WTC11 (cell line): ENCODE measurements at regions not wholly inside any gene's neighbourhood (a gene's known extent, or its start where the extent isn't known, plus 50 kb on each side); places are given as distances from the start of the nearest gene placed in this dataset.

ENCODE experiments used
- ATAC-seq: fragments of 200-7000 bp; cut with Tn5 transposase; 2 replicates; pipeline ENCODE4 v1.10.0; 2021; ENCODE audit warnings: mild to moderate bottlenecking, moderate library complexity
- CTCF ChIA-PET: fragments of 300-600 bp; sonication (Branson Sonifier 250); formaldehyde crosslinking; loops from one replicate; lab custom pipeline; 2021; ENCODE audit warnings: antibody characterized with exemption; lab: Charles Lee
- POLR2A ChIA-PET: fragments of 350-600 bp; sonication (Branson Sonifier 250); formaldehyde crosslinking; loops from one replicate; lab custom pipeline; 2021; ENCODE audit warnings: antibody characterized with exemption; lab: Charles Lee
- DNase-seq: peaks from one replicate; pipeline ENCODE4 v3.0.0; 2021; ENCODE audit warnings: low spot score
- H3K27ac Mint-ChIP-seq: 2 replicates; pipeline ENCODE4 v1.8.0; 2021; ENCODE audit warnings: mixed read lengths
- H3K27me3 Mint-ChIP-seq: 2 replicates; pipeline ENCODE4 v1.8.0; 2021; ENCODE audit warnings: low read depth, mild to moderate bottlenecking, moderate library complexity, mixed read lengths
- H3K36me3 Mint-ChIP-seq: 2 replicates; pipeline ENCODE4 v1.8.0; 2021; ENCODE audit warnings: mixed read lengths
- H3K4me1 Mint-ChIP-seq: 2 replicates; pipeline ENCODE4 v1.8.0; 2022; ENCODE audit warnings: mixed read lengths
- H3K4me3 Mint-ChIP-seq: 2 replicates; pipeline ENCODE4 v1.8.0; 2021; ENCODE audit warnings: mild to moderate bottlenecking, moderate library complexity, mixed read lengths
- H3K9me3 Mint-ChIP-seq: 2 replicates; pipeline ENCODE4 v1.8.0; 2021; ENCODE audit warnings: mixed read lengths
- ATF3 ChIP-seq: sonication (generic); formaldehyde crosslinking; conservative IDR thresholded peaks from 2 replicates; pipeline ENCODE4 v1.8.1; 2022; ENCODE audit warnings: mild to moderate bottlenecking, missing genetic modification reagents
- CREB1 ChIP-seq: sonication (generic); formaldehyde crosslinking; IDR thresholded peaks from 2 replicates; pipeline ENCODE4 v1.8.0; 2023; ENCODE audit warnings: mild to moderate bottlenecking, missing genetic modification reagents
- GRHL2 ChIP-seq: fragments of 250-450 bp; sonication (Bioruptor Pico); IDR thresholded peaks from 2 replicates; pipeline ENCODE4 v1.8.0; 2022; ENCODE audit warnings: mild to moderate bottlenecking, moderate library complexity; ENCODE audit not compliant: insufficient replicate concordance, severe bottlenecking
- HMGA2 ChIP-seq: fragments of 250-450 bp; sonication (Bioruptor Pico); IDR thresholded peaks from 2 replicates; pipeline ENCODE4 v1.4.0; 2021; ENCODE audit warnings: mild to moderate bottlenecking, moderate library complexity
- NFYB ChIP-seq: sonication (generic); formaldehyde crosslinking; conservative IDR thresholded peaks from 2 replicates; pipeline ENCODE4 v1.8.0; 2022; ENCODE audit warnings: low read depth, missing genetic modification reagents
- PRRX2 ChIP-seq: fragments of 250-450 bp; sonication (Bioruptor Pico); IDR thresholded peaks from 2 replicates; pipeline ENCODE4 v1.8.0; 2021; ENCODE audit warnings: mild to moderate bottlenecking
- USF1 ChIP-seq: sonication (generic); formaldehyde crosslinking; IDR thresholded peaks from 2 replicates; pipeline ENCODE4 v1.8.0; 2022; ENCODE audit warnings: mild to moderate bottlenecking, missing genetic modification reagents
- ZNF281 ChIP-seq: sonication (generic); formaldehyde crosslinking; IDR thresholded peaks from 2 replicates; pipeline ENCODE4 v1.8.0; 2023; ENCODE audit warnings: mild to moderate bottlenecking, missing genetic modification reagents
- ZNF425 ChIP-seq: fragments of 250-450 bp; sonication (Bioruptor Pico); conservative IDR thresholded peaks from 2 replicates; pipeline ENCODE4 v1.9.0; 2021; ENCODE audit warnings: mild to moderate bottlenecking
- TF ChIP-seq, protein P1 (sequence below): sonication (generic); formaldehyde crosslinking; IDR thresholded peaks from 2 replicates; pipeline ENCODE4 v1.8.0; 2022; ENCODE audit warnings: mild to moderate bottlenecking, missing genetic modification reagents
- TF ChIP-seq, protein P2 (sequence below): sonication (generic); formaldehyde crosslinking; IDR thresholded peaks from 2 replicates; pipeline ENCODE4 v1.8.0; 2022; ENCODE audit warnings: missing genetic modification reagents
- TF ChIP-seq, protein P3 (sequence below): fragments of 200-600 bp; IDR thresholded peaks from 2 replicates; pipeline ENCODE4 v1.8.0; 2022; ENCODE audit warnings: antibody characterized with exemption
- TF ChIP-seq, protein P4 (sequence below): sonication (generic); formaldehyde crosslinking; IDR thresholded peaks from 2 replicates; pipeline ENCODE4 v1.8.0; 2022; ENCODE audit warnings: mild to moderate bottlenecking, missing genetic modification reagents

- TF ChIP-seq USF1: no peak
- TF ChIP-seq HMGA2 (CRISPR knock-in tag): no peak
These were observed 444.5 kb upstream of the IMPG1 start (continued) for GRCh38 chr6:76516924-76517323.

DNA sequence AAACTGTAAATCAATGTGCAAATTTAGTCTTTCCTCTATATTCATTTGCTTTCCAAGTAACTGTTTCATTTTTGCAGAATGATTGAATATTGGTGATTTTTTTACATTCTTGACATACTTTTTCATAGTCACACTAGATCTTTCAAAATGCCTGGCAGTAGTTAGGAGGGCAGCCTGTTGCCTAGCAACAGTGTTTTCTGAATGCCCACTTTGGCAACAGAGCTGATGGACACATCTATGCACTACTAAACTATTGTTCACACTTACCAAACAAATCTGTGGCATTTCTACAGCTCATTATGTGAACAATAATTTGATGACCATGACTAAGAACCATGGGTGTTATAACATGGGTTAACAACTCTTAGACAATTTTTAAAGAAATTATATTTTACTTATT is 438.0 kb upstream of the IMPG1 start:
- no peak for TF ChIP-seq CREB1
- no peak for TF ChIP-seq ZNF281 (CRISPR knock-in tag)
- TF ChIP-seq ATF3 (CRISPR knock-in tag): no peak
- TF ChIP-seq, protein P1, sequence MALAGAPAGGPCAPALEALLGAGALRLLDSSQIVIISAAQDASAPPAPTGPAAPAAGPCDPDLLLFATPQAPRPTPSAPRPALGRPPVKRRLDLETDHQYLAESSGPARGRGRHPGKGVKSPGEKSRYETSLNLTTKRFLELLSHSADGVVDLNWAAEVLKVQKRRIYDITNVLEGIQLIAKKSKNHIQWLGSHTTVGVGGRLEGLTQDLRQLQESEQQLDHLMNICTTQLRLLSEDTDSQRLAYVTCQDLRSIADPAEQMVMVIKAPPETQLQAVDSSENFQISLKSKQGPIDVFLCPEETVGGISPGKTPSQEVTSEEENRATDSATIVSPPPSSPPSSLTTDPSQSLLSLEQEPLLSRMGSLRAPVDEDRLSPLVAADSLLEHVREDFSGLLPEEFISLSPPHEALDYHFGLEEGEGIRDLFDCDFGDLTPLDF (CRISPR knock-in tag): no peak
- TF ChIP-seq, protein P2, sequence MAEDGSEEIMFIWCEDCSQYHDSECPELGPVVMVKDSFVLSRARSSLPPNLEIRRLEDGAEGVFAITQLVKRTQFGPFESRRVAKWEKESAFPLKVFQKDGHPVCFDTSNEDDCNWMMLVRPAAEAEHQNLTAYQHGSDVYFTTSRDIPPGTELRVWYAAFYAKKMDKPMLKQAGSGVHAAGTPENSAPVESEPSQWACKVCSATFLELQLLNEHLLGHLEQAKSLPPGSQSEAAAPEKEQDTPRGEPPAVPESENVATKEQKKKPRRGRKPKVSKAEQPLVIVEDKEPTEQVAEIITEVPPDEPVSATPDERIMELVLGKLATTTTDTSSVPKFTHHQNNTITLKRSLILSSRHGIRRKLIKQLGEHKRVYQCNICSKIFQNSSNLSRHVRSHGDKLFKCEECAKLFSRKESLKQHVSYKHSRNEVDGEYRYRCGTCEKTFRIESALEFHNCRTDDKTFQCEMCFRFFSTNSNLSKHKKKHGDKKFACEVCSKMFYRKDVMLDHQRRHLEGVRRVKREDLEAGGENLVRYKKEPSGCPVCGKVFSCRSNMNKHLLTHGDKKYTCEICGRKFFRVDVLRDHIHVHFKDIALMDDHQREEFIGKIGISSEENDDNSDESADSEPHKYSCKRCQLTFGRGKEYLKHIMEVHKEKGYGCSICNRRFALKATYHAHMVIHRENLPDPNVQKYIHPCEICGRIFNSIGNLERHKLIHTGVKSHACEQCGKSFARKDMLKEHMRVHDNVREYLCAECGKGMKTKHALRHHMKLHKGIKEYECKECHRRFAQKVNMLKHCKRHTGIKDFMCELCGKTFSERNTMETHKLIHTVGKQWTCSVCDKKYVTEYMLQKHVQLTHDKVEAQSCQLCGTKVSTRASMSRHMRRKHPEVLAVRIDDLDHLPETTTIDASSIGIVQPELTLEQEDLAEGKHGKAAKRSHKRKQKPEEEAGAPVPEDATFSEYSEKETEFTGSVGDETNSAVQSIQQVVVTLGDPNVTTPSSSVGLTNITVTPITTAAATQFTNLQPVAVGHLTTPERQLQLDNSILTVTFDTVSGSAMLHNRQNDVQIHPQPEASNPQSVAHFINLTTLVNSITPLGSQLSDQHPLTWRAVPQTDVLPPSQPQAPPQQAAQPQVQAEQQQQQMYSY: no peak
- no peak for TF ChIP-seq ZNF425 (CRISPR knock-in tag)
- no peak for TF ChIP-seq PRRX2 (CRISPR knock-in tag)
- TF ChIP-seq, protein P3, sequence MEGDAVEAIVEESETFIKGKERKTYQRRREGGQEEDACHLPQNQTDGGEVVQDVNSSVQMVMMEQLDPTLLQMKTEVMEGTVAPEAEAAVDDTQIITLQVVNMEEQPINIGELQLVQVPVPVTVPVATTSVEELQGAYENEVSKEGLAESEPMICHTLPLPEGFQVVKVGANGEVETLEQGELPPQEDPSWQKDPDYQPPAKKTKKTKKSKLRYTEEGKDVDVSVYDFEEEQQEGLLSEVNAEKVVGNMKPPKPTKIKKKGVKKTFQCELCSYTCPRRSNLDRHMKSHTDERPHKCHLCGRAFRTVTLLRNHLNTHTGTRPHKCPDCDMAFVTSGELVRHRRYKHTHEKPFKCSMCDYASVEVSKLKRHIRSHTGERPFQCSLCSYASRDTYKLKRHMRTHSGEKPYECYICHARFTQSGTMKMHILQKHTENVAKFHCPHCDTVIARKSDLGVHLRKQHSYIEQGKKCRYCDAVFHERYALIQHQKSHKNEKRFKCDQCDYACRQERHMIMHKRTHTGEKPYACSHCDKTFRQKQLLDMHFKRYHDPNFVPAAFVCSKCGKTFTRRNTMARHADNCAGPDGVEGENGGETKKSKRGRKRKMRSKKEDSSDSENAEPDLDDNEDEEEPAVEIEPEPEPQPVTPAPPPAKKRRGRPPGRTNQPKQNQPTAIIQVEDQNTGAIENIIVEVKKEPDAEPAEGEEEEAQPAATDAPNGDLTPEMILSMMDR: no peak
- TF ChIP-seq, protein P4, sequence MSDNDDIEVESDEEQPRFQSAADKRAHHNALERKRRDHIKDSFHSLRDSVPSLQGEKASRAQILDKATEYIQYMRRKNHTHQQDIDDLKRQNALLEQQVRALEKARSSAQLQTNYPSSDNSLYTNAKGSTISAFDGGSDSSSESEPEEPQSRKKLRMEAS (CRISPR knock-in tag): no peak
- TF ChIP-seq GRHL2 (CRISPR knock-in tag): no peak
- no peak for TF ChIP-seq NFYB (CRISPR knock-in tag)
- no peak for TF ChIP-seq HMGA2 (CRISPR knock-in tag)
- Mint-ChIP-seq H3K36me3 (peaks cover 9% of the 10 kb centered on the region), H3K4me3 (no peak overlapping the region), H3K9me3 (peaks cover 15% of the 10 kb centered on the region), H3K4me1 (no peaks in the 10 kb centered on the region), H3K27ac (no peak overlapping the region), H3K27me3 (no peaks in the 10 kb centered on the region; the same call in 1 of the 2 replicates)
- DNase-seq: no peak
- no peak for ATAC-seq
- CTCF ChIA-PET: no interaction called here
- POLR2A ChIA-PET: no interaction called here
